HG02840 (cell line): ENCODE measurements at regions not wholly inside any gene's neighbourhood (a gene's known extent, or its start where the extent isn't known, plus 50 kb on each side); places are given as distances from the start of the nearest gene placed in this dataset.
"Not testable (repeated sequence)": the region's sequence is repeated elsewhere in the genome, so short reads cannot be mapped to it uniquely, and the experiment has no call there.

Source experiments
- ATAC-seq: cut with Tn5 transposase; IDR thresholded peaks from one replicate; pipeline ENCODE4 v1.9.1; 2021; ENCODE audit warnings: mild to moderate bottlenecking, moderate library complexity, moderate number of reproducible peaks; ENCODE audit not compliant: unreplicated experiment, low FRiP score

DNA sequence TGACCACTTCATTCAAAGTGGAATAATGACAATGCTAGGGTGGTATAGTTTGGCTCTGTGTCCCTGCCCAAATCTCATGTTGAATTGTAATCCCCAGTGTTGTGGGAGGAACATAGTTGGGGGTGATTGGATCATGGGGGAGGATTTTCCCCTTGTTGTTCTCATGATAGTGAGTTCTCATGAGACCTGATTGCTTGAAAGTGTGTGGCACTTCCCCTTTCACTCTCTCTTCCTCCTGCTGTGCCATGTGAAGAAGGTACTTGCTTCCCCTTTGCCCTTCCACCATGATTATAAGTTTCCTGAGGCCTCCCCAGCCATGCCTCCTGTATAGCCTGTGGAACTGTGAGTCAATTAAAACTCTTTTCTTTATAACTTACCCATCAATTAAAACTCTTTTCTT, 348.3 kb upstream of the CD180 start:
- ATAC-seq: not testable (repeated sequence)

DNA sequence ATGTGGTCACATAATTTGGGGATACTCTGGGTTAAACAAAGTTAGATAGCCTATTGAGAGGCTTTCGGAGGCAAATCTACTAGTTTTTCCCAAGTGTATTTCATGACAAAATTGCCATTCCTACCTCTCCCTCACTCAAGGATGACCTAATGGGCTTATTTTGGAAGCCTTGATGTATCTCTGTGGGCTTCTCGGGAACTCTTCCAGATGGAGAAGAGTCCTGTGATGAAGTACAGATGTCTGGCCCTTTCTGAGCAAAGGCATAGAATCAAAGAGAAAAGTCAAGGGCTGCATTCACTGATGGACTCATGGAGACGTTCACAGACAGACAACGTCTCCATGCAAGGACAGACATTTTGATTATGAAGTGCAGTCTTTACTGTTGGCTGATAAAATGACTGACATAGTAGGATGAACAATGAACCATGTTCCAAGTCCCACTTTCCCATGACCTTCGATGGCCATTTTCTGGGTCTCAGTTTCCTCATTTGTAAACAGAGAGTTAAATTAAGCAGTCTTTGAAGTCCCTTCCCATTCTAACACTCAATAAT, 347.2 kb upstream of the CD180 start:
- no peak for ATAC-seq

- no peak for ATAC-seq
Measured at GRCh38 chr5:67542479-67542878, 345.9 kb upstream of the CD180 start.

- ATAC-seq: no peak
Measured at GRCh38 chr5:67541875-67542274, 345.3 kb upstream of the CD180 start.

GRCh38 chr5:67538855-67539506, 342.4 kb upstream of the CD180 start:
- ATAC-seq: no peak

DNA sequence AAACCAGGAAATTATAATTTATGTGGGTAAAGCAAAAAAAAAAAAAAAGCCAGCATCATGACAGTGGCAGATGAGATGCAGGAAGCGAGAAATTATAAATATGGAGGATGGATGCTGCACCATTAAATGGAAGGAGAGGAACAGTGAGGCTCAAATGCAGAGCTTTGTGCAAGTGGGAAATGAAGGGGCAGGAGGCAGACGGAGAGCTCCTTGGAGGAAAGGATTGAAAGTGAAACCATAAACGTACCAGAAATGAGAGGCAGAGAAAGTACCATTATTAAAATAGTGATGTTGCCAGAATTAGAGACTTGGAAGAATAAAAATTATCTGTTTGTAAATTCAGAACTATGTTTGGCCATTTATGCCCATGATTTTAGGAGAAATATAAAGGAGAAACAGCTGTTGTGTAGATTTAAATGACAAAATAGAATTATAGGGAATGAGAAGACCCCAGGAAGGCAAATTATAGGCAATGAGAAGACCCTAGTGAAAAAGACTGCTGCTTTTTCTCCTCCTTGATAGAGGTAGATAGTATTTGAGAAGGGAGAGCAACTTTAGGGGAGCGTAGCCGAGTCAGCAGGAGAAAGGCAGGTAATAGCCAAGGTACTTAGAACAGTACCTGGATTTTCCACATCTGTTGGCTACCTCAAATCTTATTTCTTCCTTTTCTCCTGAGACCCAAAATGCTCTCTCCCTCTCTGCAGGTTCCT, 341.0 kb upstream of the CD180 start:
- no peak for ATAC-seq

GRCh38 chr5:67536866-67537265, 340.3 kb upstream of the CD180 start:
- ATAC-seq: no peak

DNA sequence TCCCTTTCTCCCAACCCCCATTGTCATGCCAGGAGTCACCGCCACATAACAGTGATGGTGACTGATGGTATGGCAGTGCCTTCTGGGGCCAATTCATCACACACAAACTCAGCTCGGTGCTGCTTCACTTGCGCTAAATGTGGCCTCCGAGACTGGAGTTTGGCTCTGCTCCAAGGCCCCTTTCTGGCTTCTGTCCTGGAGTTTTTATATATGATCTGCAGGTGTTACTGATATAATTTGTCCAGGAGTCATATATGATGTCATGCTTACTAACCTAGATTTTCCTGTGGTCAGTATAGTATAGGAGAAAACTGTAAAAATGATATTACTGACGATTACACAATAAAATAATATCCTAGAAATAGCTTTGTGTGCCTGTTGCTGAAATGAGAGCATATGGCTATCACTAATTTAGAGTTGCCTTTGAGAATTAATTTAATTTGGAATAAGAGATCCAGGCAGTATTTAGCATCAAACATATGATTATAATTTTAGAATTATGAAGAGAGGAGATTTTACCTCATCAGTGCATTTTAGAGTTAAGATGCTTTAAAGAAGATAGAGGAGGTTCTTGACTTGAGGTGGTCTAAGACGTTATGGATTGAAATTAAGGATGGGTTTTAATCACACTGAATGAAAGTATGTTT, 334.1 kb upstream of the CD180 start:
- no peak for ATAC-seq

GRCh38 chr5:67528953-67529352, 332.4 kb upstream of the CD180 start:
- ATAC-seq: no peak

DNA sequence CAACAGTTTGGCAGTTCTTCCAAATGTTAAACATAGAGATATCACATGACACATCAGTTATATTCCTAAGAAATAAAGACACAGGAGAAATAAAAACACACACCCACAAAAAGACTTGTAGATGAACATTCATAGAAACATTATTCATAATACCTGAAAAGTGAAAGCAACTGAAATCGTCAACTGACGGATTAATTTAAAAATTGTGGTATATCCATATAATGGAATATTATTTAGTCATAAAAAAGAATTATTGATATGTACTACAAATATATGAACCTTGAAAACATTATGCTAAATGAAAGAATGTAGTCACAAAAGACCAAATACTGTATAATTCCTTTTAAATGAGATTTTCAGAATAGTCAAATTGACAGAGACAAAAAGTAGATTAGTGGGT, 330.2 kb upstream of the CD180 start:
- no peak for ATAC-seq

DNA sequence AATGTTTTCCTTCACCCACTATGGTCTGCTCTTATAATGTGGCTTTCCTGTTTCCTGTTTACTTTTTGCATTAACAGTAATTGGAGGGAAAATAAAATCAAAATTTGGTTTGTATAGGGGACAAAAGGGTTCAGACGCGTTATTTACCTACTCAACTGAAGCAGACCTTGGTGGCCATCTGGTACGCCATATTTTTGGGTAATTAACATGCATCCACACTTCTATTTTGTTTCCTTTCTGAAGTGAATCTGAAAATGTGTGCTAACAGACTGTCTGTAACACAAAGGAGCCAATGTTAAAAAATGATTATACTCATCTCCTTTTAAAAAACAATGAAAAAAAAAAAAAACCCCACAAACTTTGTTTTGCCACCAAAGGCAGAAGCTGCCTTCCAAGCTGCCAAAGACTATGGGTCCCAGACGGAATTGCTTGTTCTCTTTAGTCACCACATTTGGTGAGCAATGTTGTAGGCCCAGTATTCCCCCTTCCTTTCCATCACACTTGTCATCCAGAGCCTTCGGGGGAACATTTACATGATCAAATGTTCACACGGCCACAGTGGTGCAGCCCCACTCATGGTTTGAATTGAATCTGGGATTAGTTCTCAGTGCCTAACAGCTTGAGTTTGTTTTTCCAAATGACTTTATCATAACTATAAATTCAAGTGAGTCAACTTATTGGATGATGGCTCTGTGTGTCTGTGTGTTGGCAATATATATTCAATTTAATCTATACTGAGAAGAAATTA, 323.7 kb upstream of the CD180 start:
- no peak for ATAC-seq

DNA sequence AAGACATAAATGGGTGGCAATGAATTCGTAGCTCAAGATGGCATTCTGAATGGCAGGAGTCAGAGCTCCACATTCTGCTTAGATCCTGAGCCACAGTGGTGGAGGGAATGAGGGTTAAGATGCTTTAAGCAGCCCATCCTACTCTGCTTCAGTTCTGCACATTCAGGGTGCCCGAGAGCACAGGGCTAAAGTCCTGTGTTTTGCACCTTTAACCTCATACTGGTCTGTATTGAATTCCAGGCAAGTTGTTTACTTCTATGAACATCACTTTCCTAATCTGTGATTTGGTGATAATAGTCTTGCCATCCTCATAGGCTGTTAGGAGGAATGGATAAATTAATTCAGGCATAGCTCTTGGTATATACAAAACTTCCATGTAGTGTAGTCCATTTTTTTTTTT, 321.6 kb upstream of the CD180 start:
- ATAC-seq: no peak

GRCh38 chr5:67516948-67517565, 320.5 kb upstream of the CD180 start:
- ATAC-seq: no peak

GRCh38 chr5:67515762-67516161, 319.2 kb upstream of the CD180 start:
- ATAC-seq: no peak

GRCh38 chr5:67515020-67515689, 318.6 kb upstream of the CD180 start:
- ATAC-seq: no peak

DNA sequence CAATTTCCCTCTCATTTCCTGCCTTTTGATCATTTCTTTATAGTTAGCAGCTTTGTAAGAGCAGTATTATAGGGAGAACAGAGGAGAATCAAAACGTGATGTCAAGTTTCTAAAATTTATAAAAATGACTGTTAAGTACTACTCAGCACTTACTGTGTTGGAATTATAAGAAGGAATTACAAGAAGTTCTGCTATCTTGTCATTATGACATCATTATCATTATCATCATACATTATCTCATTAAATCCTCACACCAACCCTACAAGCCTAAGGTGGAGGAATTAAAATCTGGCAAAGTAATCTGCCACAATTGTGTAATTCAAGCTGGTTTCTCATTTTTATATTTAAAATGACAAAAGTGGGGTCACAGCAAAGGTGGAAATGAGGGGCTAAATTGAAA, 316.2 kb upstream of the CD180 start:
- ATAC-seq: no peak

DNA sequence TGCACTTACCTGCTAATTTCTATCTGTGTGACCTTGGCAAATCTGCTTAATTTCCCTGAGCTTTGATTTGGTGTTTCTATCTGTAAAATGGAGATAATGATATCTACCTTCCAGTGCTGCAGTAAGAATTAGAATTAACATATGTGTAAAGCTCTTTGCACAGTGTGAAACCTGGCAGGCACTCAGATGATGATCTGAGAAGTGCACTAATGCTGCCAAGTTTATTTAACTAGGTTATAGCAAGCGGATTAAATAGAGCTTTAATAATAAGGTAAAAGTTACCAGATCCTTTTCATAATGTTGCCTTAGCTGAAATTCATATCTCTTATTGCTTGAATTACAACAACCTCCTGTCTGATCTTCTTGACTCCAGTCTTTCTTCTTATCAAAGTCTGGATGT, 315.3 kb upstream of the CD180 start:
- no peak for ATAC-seq

DNA sequence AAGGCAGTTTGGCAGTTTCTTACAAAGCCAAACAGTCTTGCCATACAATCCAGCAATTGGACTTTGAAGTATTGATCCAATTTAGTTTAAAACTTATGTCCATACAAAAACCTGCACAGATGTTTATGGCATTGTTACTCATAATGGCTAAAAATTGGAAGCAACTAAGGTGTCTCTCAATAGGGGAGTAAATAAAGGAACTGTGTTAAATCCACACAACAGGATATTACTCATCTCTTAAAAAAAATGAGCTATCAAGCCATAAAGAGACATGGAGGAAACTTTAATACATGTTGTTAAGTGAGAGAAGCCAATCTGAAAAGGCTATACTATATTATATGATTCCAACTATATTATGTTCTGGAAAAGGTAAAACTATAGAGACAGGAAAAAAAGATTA, 313.6 kb upstream of the CD180 start:
- ATAC-seq: no peak

- no peak for ATAC-seq
Measured at GRCh38 chr5:67509402-67510186, 313.0 kb upstream of the CD180 start.
